ENCODE measurements at regions not wholly inside any gene's neighbourhood (a gene's known extent, or its start where the extent isn't known, plus 50 kb on each side); places are given as distances from the start of the nearest gene placed in this dataset.
"Not testable (repeated sequence)": the region's sequence is repeated elsewhere in the genome, so short reads cannot be mapped to it uniquely, and the experiment has no call there.

DNA sequence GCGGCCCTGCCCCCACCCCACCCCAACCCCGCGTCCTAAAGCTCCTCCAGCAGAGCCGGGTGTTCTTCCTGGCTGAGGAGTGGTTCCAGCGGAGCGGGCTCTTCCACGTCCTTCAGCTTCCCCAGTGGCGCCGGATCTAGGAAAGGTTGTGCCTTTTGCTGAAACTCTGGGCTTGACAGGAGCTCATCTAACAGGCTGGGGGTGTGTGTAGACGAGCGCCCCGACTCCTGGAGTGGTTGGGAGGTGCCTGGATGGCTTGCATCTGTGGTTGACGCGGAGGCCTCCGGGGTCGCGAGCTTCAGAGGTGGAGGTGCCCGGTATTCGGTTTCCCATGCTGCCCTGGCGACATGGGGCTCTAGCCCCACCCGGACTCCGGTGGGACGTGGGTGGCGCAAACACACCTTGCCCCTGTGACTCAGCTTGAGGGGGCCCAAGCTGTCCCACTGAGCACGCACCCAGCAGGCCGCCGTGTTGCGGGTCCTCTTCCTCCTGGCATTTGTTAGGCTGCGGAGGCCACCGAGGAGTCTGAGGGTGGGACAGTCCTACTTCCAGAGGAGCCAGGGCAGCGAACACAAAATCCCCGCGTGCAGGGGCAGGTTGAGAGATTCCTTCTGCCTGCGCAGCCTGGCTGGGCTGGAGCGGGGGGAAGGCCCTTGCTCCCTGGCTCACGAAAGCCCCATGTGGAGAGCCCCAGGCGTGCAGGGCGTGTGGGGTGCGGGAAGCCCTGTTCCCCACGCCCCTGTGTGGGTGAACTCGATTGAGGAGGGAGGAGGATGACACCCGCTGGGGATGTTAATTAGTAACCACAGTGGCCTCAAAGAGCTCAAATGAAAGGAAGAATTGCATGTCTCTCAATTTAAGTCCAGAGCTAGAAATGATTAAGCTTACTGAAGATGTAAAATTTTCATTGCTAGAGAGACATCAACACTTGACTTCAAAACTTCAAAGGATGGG is 3921.7 kb upstream of the OR11H1 start:
- TF ChIP-seq HMGXB4 (CRISPR knock-in tag; IDR thresholded peaks at IDR 0.05); KDM1A (IDR thresholded peaks at IDR 0.05); CTCF (IDR thresholded peaks at IDR 0.05 in 2 of 3, conservative IDR thresholded peaks at IDR 0.05 in 1 of 3; ENCODE audit: insufficient read depth in 2 of 3, low read depth in 1 of 3, low read length in 3 of 3); FOXJ3 (CRISPR knock-in tag; IDR thresholded peaks at IDR 0.05); TAF7 (tag; IDR thresholded peaks at IDR 0.05); TCF7L2 (IDR thresholded peaks at IDR 0.05; ENCODE audit: low read depth, low read length); KDM4B (IDR thresholded peaks at IDR 0.05; ENCODE audit: borderline replicate concordance in 2 of 2, low read depth in 1 of 2); JUN (IDR thresholded peaks at IDR 0.05; ENCODE audit: borderline replicate concordance, low read depth, low read length); JUN (CRISPR knock-in tag; IDR thresholded peaks at IDR 0.05; ENCODE audit: borderline replicate concordance); PCBP1 (IDR thresholded peaks at IDR 0.05; ENCODE audit: low read depth, low read length, poor library complexity, severe bottlenecking); POU5F1 (IDR thresholded peaks at IDR 0.05; ENCODE audit: borderline replicate concordance, low read depth, low read length, partially characterized antibody); CHD2 (IDR thresholded peaks at IDR 0.05; ENCODE audit: low read depth, low read length); FOXM1 (IDR thresholded peaks at IDR 0.05; ENCODE audit: low read depth); FOXM1 (CRISPR knock-in tag; IDR thresholded peaks at IDR 0.05; ENCODE audit: low read depth); MEF2A (IDR thresholded peaks at IDR 0.05; ENCODE audit: control insufficient read depth, low read depth, low read length): not testable (repeated sequence)

All from K562 (cell line).